ENCODE measurements at regions not wholly inside any gene's neighbourhood (a gene's known extent, or its start where the extent isn't known, plus 50 kb on each side); places are given as distances from the start of the nearest gene placed in this dataset.
"Not testable (repeated sequence)": the region's sequence is repeated elsewhere in the genome, so short reads cannot be mapped to it uniquely, and the experiment has no call there.

DNA sequence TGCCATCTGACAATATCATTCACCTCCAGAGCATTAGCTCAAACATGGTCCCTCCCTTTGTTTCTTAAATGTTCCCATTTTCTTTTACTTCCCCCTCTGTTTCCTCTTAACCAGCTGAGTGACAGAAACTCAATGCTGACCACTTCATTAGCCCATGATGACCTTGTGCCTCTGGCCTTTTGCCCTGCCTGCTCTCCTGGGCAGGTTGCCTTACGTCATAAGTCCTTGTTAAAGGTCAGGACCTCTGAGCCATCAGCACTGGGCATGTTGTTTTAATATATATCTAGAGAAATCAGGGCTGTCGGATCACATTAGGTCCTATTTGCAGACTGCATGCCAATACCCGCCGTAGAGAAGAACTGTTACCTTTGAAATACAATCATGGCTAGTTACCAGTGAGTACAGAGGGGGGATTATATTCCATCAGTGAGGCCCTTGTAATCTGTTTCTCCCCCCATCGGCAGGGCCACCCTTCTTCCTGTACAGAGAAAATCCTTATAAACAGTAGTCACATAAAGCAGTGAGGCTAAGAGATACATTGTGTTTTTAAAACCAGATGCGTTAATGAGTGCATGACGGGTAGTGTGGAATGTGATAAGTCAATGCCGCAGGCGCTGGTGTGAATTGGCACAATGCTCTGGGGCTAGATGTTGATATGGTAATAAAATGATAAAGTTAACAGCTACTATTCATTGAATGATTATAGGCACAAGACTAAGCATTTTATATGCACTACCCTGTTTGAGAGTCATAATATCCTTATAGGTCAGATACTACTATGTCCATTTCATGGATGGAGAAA is 94.3 kb upstream of the ZFHX3 start:
- ATAC-seq: no peak

DNA sequence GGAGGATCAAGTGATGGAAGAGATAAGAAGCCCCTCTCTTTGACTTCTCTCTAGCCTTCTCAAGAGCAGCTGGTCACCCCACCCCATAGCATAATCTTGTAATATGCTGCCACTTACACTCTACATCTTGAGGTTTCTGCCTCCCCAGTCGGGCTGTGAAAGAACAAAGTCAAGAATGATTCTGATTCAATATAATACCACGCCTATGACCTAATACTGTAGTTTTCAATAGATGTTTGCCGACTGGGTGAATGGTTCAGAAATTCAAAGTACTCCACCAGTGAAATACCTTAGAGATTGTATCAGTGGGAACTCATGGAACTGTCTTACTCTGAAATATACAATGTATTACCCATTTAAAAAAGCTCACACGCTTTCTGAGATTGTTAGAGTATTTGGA is 93.0 kb upstream of the ZFHX3 start:
- ATAC-seq: no peak

DNA sequence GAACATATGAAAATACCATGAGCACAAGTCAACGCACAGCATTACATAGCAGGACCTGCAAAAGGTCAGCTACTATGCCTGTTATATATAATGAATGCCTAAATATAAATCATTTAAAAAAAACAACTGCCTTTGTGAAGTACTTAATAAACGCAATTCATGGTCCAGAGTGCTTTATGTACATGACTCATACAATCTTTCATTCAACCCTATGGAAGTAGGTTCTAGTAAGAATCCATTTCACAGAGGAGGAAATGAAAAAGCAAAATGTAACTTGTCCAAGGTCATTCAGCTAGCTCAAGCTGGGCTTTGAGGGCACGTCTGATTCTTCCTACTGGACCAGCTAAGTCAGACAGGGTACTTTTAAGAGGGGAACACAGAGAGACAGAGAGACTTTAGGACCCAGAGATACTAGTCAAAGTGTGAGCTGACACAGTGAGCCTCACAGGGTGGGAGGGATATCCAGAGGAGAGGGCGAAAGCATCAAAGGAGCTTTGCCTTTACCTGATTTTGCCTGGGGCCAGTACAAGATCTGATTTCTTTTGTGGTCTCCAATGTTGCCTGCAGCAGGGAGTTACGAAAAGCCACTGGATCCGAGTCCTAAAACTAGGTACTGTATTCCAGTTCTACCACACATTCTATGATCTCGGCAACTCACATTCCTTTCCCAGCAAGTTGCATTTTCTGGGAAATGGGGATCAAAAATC is 83.4 kb upstream of the ZFHX3 start:
- no peak for ATAC-seq

DNA sequence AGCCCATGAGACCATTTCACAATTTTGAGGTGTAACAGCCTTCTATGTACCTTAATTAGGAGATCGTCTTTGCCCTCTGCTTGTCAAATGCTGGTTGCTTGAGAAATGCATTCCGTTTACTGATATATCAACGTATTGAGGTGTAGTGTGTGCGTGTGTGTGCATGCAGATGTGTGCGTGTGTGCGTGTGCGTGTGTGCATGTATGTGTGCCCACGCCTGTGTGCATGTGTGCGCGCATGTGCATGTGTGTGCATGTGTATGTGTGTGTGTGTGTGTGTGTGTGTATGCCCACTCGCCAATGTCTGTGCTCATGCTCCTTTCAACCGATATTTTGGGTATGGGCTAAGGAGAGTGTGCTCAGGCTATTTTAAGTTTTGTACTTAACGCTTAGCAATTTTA is 81.5 kb upstream of the ZFHX3 start:
- no peak for ATAC-seq

DNA sequence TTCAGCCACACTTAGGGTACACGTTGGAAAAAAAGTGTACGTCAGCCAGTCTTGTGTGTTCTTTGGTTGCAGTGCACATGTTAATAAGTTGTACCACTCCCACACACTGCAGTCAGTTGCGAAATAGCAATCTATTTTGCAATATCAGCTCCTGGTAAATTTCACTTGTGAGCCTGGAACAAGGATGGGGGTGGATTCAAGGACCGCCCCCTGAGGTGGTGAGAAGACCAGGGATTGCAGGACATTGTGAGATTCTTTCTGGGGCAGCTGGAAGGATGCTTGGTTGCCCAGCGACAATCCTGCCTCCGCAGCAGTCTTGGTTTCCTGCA is 78.6 kb upstream of the ZFHX3 start:
- no peak for ATAC-seq

DNA sequence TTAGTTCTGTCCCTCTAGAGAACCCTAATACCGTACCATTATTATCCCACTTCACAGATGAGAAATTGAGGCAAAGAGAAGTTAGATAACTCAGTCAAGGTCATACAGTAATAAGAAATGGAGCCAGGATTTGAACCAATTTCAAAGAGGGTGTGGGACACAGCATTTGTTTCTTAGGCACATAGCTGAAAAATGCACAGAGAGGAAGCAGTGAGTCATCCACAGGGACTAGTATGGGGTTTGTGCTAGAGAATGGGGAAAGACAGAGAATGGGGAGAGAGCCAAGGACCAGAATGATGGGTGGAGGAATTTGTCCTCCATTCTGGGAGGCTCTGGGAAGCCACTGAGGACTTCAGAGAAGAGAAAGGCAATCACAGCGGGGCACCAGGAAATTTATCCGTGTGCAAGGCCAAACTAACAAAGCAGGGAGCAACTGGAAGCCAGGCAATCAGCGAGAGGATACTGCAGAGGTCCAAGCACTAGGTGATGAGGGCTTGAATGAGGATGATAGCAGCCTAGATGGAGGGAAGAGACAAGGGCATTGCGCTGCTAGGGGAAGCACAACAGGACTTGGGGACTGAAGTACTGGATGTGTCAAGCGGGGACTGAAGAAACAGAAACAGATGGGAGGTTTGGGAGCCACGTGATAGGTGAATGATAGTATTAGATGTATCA is 78.1 kb upstream of the ZFHX3 start:
- ATAC-seq: no peak

DNA sequence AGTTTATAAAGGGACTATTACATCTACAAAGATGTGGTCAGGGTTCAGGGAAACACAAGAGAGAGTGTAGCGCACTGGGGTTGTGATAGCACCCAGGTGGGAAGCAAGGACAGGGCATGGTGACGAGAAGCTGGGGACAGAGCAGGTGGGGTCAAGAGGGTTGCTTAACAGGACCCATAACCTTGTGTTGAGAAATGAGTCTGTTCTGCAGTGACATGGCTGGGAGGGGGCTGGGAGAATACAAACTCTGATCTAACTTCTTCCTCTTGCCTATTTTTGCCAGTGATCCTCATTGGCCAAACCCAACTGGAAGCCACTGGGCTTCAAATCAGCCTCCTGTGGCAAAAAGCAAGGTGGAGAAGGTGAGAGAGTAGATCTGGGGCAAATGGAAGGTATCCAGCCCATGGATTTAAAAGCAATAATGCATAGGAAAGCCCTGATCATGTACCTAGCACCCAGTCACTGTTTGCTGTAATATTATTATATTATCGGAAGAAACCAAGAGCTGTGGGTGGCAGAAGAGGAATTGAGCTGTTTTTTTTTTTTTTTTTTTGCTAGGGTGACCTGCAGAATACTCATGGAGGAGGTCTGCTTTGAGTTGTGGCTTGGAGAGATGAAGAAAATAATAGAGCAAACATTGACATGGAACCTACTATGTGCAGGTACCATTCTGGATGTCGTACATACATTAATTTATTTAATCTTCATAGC is 76.9 kb upstream of the ZFHX3 start:
- no peak for ATAC-seq

DNA sequence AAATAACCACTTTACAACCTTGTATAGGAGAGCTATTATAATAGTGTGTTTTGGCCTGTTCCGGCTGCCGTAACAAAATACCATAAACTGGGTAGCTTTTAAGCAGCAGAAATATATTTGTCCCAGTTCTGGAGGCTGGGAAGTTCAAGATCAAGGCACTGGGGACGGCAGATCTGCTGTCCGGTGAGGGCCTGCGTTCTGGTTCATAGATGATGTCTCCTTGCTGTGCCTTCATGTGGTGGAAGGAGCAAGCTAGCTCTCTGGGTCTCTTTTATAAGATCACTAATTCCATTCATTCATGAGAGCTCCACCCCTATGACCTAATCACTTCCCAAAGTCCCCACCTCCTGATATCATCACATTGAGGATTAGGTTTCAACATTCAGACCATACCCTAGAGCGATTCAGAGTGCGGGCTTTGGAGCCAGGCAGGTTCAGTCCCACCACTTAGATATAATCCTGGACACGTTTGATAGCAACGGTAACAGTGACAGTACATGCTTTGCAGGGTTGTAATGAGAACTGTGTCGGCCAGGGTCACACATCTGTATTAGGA is 76.2 kb upstream of the ZFHX3 start:
- ATAC-seq: no peak

DNA sequence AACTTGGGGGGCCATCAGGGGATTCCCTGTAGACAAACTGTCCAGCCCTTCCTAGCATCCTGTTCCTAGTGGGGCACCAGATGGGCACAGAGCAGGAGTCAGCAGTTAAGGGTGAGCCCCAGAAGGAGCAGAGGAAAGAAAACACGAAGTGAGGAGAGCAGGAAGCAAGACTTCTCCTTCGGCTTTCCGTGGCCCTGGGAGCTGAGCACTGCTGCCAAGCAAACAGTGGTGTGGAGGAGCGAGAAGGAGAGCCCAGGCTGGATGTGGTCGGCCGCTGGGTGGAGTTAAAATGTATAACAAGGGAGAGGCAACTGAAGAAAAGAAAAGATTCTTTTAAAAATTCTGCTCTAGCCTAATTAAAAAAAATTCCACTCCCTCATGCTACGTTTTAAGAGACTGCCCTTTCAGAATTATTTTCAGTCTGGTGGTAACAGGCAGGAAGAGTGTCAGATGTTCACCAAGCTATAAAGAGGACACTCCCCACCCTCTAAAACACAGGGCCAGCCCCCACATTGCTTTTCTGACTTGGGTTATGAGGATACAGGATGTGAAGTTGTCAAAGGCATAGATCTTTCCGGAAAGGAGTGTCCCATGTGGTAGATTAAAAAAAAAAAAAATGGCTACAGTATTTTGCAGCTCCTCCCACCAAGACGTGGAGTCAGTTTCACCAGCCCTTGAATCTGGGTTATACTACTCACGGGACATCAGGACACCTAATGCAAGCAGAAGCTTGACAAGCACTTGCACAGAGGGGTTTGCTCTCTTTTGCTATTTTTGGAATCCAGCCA is 74.9 kb upstream of the ZFHX3 start:
- ATAC-seq: no peak

DNA sequence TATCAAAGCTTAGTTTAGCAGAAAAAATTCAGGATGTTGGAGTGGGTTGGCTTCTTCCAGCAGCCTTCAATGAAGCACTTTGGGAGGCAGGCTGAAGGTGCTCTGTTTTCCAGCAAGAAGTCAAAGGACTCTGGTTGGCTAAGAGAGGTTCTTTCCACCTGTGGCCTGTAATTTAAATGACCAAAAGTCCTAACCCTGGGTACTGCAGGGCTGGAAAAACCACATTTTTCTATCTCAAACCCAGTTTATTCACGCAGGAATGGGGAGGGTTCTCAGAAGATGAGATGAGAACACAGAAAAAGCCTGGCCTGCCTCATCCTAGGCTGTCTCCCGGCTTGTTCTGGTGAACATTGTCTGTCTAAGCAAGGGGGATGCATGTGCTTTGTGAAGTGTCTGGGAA is 68.6 kb upstream of the ZFHX3 start:
- no peak for ATAC-seq

DNA sequence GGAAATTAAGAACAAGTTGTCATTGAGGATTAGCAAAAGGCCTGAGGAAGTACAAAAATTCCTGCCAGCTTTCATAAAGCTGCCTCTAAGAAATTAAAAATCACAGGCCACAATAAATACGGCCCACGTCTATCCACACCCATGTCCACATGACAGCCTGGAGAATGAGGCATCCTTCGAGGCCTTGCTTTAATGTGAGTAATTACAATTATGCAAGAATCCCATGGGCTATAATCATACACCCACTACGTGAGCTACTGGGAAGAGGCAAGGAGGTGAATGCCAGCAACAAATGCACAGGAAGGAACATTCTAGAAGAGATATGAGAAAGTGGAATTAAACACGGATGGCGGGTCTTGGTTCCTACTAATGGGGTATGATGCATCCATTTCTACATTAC is 65.4 kb upstream of the ZFHX3 start:
- no peak for ATAC-seq

DNA sequence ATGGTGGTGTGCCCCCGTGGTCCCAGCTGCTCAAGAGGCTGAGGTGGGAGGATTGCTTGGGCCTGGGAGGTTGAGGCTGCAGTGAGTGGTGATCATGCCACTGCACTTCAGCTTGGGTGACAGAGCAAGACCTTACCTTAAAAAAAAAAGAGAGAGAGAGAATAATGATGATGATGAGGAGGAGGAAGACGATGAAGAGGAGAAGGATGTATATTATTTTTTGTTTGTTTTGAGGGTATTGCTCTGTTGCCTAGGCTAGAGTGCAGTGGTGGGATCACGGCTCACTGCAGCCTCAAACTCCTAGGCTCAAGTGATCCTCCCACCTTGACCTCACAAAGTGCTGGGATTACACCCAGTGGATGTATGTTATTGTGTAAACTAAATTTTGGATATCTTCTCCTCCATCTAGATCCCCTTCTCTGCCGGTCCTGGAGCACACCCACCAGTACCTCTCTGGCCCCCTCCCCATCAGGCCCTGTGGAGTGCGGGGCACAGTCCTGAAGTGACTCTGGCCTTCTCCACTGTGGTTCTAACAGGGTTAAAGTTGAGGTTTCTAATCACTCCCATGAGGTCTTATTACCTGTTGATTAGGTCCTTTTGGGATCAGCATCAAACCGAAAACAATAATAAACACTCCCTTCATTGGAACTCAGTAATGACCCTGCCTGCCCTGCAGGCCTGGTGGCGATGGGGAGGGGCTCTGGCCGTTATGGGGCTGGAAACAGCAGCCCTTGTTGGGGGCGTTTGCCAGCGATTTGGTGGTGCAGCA is 60.5 kb upstream of the ZFHX3 start:
- ATAC-seq: no peak

DNA sequence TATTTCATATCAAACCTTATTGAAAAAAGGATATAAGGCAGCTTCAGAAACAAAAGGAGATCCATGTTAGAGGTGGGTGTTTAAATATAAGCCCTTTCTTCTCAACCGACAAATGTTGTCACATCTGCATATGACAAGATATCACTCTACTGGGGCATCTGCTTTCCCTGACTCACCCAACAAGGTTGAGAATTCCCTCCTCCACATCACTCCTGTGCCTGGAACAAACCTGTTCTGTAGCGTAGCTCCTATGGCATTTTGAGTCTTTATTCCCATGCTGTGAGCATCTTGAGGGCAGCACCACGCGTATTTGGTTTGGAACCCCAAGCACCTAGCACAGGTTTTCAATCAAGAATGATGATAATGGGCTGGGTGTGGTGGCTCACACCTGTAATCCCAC is 59.4 kb upstream of the ZFHX3 start:
- ATAC-seq: no peak

DNA sequence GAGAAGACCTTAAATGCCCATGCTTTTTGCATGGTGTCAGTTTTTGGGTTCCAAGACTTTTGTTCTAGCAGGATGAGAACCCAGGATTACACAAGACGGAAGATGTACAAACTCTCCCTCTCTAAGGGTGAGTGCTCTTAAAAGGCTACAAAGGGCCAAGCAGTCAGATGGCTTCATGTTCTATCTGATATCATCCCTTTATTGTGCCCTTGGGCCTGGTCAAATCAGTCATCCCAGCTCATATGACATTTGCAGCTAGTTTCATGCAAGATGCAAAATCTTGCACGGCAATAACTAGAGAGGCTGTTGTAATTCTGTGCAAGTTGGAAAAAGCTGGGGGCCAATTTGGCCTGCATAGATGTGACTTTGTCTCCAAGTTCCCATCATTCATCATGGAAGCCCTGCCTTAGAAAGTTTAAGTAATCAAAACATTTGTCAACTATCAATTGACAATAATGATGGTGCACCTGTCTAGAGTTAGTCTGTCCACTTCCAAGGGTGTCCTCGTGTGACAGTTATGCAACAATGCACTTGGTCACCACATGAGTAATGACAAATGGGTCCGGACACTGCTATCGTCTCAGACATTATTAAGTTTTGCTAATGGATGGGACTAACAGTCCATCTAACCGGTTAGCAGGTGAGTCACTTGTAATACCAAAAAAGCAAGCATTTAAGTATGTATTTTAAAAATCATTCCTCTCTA is 58.6 kb upstream of the ZFHX3 start:
- no peak for ATAC-seq

DNA sequence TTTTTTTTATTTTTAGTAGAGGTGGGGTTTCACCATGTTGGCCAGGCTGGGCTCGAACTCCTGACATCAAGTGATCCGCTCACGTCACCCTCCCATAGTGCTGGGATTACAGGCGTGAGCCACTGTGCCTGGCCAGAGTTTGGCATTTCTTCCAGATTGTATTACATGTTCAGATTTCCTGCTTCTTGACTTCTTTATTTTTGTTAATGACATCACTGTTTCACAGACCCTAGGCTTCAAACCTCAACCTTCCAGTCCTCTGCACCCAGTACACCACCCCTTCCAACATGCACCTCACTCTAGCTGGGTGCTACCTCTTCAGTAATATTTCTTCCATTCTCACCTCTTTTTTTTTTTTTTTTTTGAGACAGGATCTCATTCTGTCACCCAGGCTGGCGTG is 53.6 kb upstream of the ZFHX3 start:
- ATAC-seq: no peak

DNA sequence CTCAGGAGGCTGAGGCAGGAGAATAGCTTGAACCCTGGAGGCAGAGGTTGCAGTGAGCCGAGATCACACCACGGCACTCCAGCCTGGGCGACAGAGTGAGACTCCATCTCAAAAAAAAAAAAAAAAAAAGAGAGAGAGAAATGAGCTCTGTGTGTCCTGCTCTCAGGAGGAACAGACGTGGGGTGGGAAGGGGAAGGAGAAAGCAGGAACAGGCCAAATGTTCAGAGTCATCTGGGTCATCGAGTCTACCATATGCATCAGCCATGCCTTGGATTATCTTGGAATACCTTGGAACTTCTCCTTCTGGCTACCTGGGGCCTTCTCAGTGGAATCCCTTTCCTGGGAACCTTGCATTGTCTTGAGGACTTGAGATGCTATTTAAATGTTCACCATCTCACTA is 51.7 kb upstream of the ZFHX3 start:
- not testable (repeated sequence) for ATAC-seq

Data from activated CD4-positive, CD25-positive, alpha-beta regulatory T cell treated with anti-CD3 and anti-CD28 coated beads, Interleukin-2, amount 50 U/mL, for 24 hours (primary cell).